Colonic mucosa (tissue), 4 donors: ENCODE measurements at regions not wholly inside any gene's neighbourhood (a gene's known extent, or its start where the extent isn't known, plus 50 kb on each side); places are given as distances from the start of the nearest gene placed in this dataset.

Experiments
- DNase-seq: peaks from one replicate; pipeline ENCODE4 v3.0.0-alpha.2; 2020
- H3K27ac ChIP-seq: fragments of 200-600 bp; one replicate; pipeline ENCODE4 v1.8.0; 2021
- H3K27me3 ChIP-seq: fragments of 200-600 bp; one replicate; pipeline ENCODE4 v1.8.0; 2021
- H3K36me3 ChIP-seq: fragments of 200-600 bp; one replicate; pipeline ENCODE4 v1.8.0; 2021
- H3K4me1 ChIP-seq: fragments of 200-600 bp; one replicate; pipeline ENCODE4 v1.8.0; 2021; ENCODE audit warnings: mild to moderate bottlenecking
- H3K4me3 ChIP-seq: fragments of 200-600 bp; one replicate; pipeline ENCODE4 v1.8.0; 2021
- H3K9ac ChIP-seq, 2 donors: one replicate each; pipeline ENCODE4 v1.7.0; 2013; ENCODE audit warnings: control low read depth in 2 of 2, low read depth in 2 of 2, low read length in 2 of 2
- H3K9me3 ChIP-seq: fragments of 200-600 bp; one replicate; pipeline ENCODE4 v1.8.0; 2021
- intact Hi-C: fragments of 100-400 bp; cut with DNase I; formaldehyde crosslinking; loops from one replicate; pipeline ENCODE4 v1.14.1; 2022
- TF ChIP-seq, protein P1 (sequence below): fragments of 200-600 bp; IDR thresholded peaks from one replicate; pipeline ENCODE4 v1.8.0; 2022; ENCODE audit warnings: antibody characterized with exemption, mild to moderate bottlenecking
- donor health status: healthy.
- donor health status: DM: no; HTN: no; CAD: no.
- donor health status: DM: no; HTN: no; CAD: no.

DNA sequence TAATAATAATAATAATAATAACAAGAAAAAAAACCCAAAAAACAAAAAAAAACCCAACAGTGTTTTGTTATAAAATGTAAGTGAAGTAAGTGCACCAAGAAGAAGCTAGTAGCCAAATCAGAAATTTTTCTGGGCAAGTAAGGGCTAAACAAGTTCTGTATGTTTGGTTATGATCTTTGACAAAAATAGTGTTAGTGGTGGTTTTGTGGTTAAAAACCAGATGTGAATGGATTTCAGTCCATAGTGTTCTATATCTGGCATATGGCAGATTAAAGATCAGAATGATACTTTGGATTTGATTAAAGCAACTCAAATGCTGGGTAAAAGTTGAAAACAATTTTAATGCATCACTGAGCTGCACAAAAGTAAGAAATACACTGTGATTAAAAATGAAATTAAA lies 116.5 kb upstream of the NDST4 start:
- TF ChIP-seq, protein P1, sequence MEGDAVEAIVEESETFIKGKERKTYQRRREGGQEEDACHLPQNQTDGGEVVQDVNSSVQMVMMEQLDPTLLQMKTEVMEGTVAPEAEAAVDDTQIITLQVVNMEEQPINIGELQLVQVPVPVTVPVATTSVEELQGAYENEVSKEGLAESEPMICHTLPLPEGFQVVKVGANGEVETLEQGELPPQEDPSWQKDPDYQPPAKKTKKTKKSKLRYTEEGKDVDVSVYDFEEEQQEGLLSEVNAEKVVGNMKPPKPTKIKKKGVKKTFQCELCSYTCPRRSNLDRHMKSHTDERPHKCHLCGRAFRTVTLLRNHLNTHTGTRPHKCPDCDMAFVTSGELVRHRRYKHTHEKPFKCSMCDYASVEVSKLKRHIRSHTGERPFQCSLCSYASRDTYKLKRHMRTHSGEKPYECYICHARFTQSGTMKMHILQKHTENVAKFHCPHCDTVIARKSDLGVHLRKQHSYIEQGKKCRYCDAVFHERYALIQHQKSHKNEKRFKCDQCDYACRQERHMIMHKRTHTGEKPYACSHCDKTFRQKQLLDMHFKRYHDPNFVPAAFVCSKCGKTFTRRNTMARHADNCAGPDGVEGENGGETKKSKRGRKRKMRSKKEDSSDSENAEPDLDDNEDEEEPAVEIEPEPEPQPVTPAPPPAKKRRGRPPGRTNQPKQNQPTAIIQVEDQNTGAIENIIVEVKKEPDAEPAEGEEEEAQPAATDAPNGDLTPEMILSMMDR = no peak

DNA sequence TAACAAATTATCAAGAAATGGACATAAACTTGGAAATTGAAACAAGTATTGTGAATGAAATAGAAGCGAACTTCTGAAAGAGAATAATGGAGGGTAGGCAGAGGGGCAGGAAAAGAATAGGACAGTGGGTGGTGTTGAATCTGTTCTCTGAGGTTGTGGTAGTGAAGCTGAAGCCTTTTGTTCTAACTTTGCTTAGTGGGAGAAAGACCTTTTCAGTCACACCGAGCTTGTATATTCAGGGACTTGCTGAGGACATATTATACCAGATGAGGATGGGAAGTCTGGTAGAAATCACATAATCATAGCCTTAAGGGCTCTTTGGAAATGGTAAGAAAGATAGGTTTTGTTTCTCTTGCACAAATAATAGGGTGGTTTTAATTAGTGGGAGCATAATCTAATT lies 115.4 kb upstream of the NDST4 start:
- Histone ChIP-seq H3K9ac (no peak overlapping the region), H3K4me1 (no peaks in the 10 kb centered on the region), H3K27me3 (no peaks in the 10 kb centered on the region), H3K36me3 (no peaks in the 10 kb centered on the region), H3K9me3 (no peaks in the 10 kb centered on the region), H3K27ac (no peak overlapping the region), H3K4me3 (no peak overlapping the region)
- TF ChIP-seq, protein P1 = no peak
- no peak for DNase-seq
- intact Hi-C loops = no loop called here

More for the DNA sequence above, 116.5 kb upstream of the NDST4 start:
- no peak overlapping the region for H3K9ac ChIP-seq
- no peaks in the 10 kb centered on the region for H3K9me3 ChIP-seq
- no peak overlapping the region for H3K27ac ChIP-seq
- no peaks in the 10 kb centered on the region for H3K36me3 ChIP-seq
- H3K4me3 ChIP-seq = no peak overlapping the region
- H3K4me1 ChIP-seq = no peaks in the 10 kb centered on the region
- DNase-seq = no peak
- H3K27me3 ChIP-seq = no peaks in the 10 kb centered on the region
- intact Hi-C loops = no loop called here

DNA sequence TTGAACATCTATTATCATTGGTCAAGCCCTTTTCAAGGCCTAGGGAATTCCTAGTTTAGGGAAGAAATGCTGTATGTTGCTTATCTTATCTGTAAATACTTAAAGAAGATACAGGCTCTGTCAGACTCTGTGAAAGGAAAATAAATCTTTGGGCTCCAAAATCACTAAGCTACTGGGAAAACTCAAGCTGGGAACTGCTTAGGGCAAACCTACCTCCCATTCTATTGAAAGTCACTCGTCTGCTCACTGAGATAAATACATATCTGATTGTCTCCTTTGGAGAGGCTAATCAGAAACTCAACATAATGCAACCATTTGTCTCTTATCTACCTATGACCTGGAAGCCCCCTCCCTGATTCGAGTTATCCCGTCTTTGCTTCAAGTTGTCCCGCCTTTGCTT lies 108.6 kb upstream of the NDST4 start:
- Histone ChIP-seq H3K27me3 (no peaks in the 10 kb centered on the region), H3K9ac (no peak overlapping the region), H3K4me1 (no peaks in the 10 kb centered on the region), H3K36me3 (no peaks in the 10 kb centered on the region), H3K27ac (no peak overlapping the region), H3K4me3 (no peak overlapping the region), H3K9me3 (no peaks in the 10 kb centered on the region)
- intact Hi-C loops = no loop called here
- DNase-seq = no peak
- TF ChIP-seq, protein P1 = no peak

DNA sequence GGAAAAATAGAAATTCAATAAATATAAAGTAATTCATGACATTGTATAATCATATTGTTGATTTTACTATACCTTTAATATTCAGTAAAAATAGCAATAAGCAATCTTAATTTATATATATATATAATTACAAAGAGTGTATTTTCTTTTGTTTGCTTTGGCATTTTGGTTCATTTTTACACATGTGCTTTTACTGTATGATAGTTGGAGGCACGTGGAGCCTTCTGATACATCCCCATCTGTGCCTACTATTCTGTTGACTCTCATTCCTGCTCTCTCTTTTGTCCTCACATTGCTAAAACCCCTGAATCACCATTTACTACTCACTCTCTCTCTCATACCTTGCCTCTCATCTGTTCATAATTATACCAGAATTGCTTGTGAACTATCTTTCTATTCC lies 106.4 kb upstream of the NDST4 start:
- Histone ChIP-seq H3K27me3 (no peaks in the 10 kb centered on the region), H3K27ac (no peak overlapping the region), H3K4me1 (no peaks in the 10 kb centered on the region), H3K9ac (no peak overlapping the region), H3K36me3 (no peaks in the 10 kb centered on the region), H3K9me3 (no peaks in the 10 kb centered on the region), H3K4me3 (no peak overlapping the region)
- TF ChIP-seq, protein P1 = no peak
- intact Hi-C loops = no loop called here
- DNase-seq = no peak

DNA sequence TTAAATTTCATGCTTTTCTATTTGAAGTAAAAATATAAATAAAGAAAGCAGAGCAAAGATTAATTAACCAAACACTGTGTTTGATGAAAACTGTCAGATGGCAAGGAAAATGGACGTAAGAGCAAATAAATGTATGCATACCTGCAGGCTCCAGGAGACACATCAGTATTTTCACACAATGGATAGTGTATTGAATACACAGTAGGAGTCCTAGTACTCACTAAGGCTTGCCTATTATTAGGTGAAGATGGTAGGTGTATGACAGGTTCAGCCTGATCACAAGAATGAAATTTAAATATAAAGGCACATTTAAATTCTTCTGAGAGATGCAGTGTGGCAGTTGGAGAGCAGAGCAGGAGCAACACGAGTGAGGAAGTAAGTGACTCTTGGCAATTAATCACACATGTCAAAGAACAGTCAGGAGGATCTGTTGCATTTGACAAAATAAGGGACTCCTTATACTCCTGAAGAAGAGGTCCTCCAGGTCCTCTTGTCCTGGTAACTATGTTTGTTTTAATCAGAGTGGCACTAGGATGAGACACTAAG lies 106.0 kb upstream of the NDST4 start:
- DNase-seq = no peak
- intact Hi-C loops = no loop called here
- Histone ChIP-seq H3K27me3 (no peaks in the 10 kb centered on the region), H3K4me3 (no peak overlapping the region), H3K4me1 (no peaks in the 10 kb centered on the region), H3K9me3 (no peaks in the 10 kb centered on the region), H3K36me3 (no peaks in the 10 kb centered on the region), H3K27ac (no peak overlapping the region), H3K9ac (no peak overlapping the region)
- TF ChIP-seq, protein P1 = no peak
